IMR-90 (cell line): ENCODE measurements at regions not wholly inside any gene's neighbourhood (a gene's known extent, or its start where the extent isn't known, plus 50 kb on each side); places are given as distances from the start of the nearest gene placed in this dataset.

Experiments
- ATAC-seq: fragments of 200-7000 bp; cut with Tn5 transposase; 2 replicates; pipeline ENCODE4 v1.9.1; 2020; ENCODE audit warnings: low read depth, mild to moderate bottlenecking, moderate library complexity
- BruUV-seq: library from RNA; stranded (reverse); fragments of 400-500 nt; replicated peaks from 2 replicates; lab custom pipeline; 2021; lab: Mats Ljungman, UMichigan
- CTCF ChIA-PET: fragments of 300-600 bp; formaldehyde crosslinking; extraction: SDS; loops from one replicate; lab custom pipeline; 2021; ENCODE audit warnings: antibody characterized with exemption; lab: Yijun Ruan, JAX
- POLR2A ChIA-PET: fragments of 300-600 bp; sonication (Branson Sonifier 250); formaldehyde crosslinking; loops from one replicate; lab custom pipeline; 2022; ENCODE audit warnings: antibody characterized with exemption; ENCODE audit not compliant: unreplicated experiment; lab: Charles Lee
- DNase-seq: peaks from one replicate; pipeline ENCODE4 v3.0.0; 2013
- H2AFZ ChIP-seq: replicated peaks from 2 replicates; pipeline ENCODE3; 2013; ENCODE audit warnings: low read length, mild to moderate bottlenecking; ENCODE audit not compliant: poor library complexity
- H2AK5ac ChIP-seq: 2 replicates; pipeline ENCODE4 v1.6.1; 2013; ENCODE audit warnings: low read depth, low read length, inconsistent platforms
- H2AK9ac ChIP-seq: replicated peaks from 2 replicates; pipeline ENCODE3; 2013; ENCODE audit warnings: mild to moderate bottlenecking, low read depth, low read length, moderate library complexity; ENCODE audit not compliant: poor library complexity
- H2BK120ac ChIP-seq: 2 replicates; pipeline ENCODE4 v1.6.1; 2013; ENCODE audit warnings: low read depth, low read length, inconsistent platforms
- H2BK15ac ChIP-seq: 3 replicates; pipeline ENCODE4 v1.6.1; 2013; ENCODE audit warnings: low read depth, low read length, inconsistent platforms
- H2BK20ac ChIP-seq: 2 replicates; pipeline ENCODE4 v1.6.1; 2013; ENCODE audit warnings: low read depth, mild to moderate bottlenecking, inconsistent platforms, low read length, moderate library complexity
- H2BK5ac ChIP-seq: 2 replicates; pipeline ENCODE4 v1.6.1; 2013; ENCODE audit warnings: mild to moderate bottlenecking, low read depth, low read length, inconsistent platforms; ENCODE audit not compliant: poor library complexity, severe bottlenecking
- H3K14ac ChIP-seq: replicated peaks from 2 replicates; pipeline ENCODE4 v1.6.1; 2013; ENCODE audit warnings: low read depth, low read length, inconsistent platforms
- H3K18ac ChIP-seq: 2 replicates; pipeline ENCODE4 v1.6.1; 2013; ENCODE audit warnings: low read depth, low read length, control low read depth
- H3K23ac ChIP-seq: 2 replicates; pipeline ENCODE4 v1.6.1; 2013; ENCODE audit warnings: low read depth, low read length, inconsistent platforms
- H3K27ac ChIP-seq: 2 replicates; pipeline ENCODE4 v1.5.1; 2013; ENCODE audit warnings: mild to moderate bottlenecking, control low read depth, low read length; ENCODE audit not compliant: insufficient read depth
- H3K27me3 ChIP-seq: 2 replicates; pipeline ENCODE4 v1.6.1; 2013; ENCODE audit warnings: low read length; ENCODE audit not compliant: control insufficient read depth, insufficient read depth
- H3K36me3 ChIP-seq: 2 replicates; pipeline ENCODE4 v1.6.1; 2013; ENCODE audit warnings: low read length, mixed read lengths; ENCODE audit not compliant: control insufficient read depth, insufficient read depth
- H3K4ac ChIP-seq: 2 replicates; pipeline ENCODE4 v1.6.1; 2013; ENCODE audit warnings: low read depth, low read length, inconsistent platforms
- H3K4me1 ChIP-seq: 2 replicates; pipeline ENCODE4 v1.6.1; 2013; ENCODE audit warnings: low read length, mixed read lengths; ENCODE audit not compliant: control insufficient read depth, insufficient read depth
- H3K4me2 ChIP-seq: 2 replicates; pipeline ENCODE4 v1.6.1; 2013; ENCODE audit warnings: low read depth, mild to moderate bottlenecking, control low read depth, low read length, moderate library complexity
- H3K4me3 ChIP-seq: 2 replicates; pipeline ENCODE4 v1.5.1; 2013; ENCODE audit warnings: low read depth, mild to moderate bottlenecking, control low read depth, low read length, moderate library complexity; ENCODE audit not compliant: insufficient read depth
- H3K56ac ChIP-seq: 2 replicates; pipeline ENCODE4 v1.6.1; 2013; ENCODE audit warnings: low read length, inconsistent platforms; ENCODE audit not compliant: insufficient read depth; ENCODE audit errors: extremely low read depth
- H3K79me1 ChIP-seq, 2 experiments: 2 replicates each; pipeline ENCODE4 v1.6.1; 2013; ENCODE audit warnings: low read length in 2 of 2, inconsistent platforms in 1 of 2, low read depth in 1 of 2
- H3K9ac ChIP-seq: 2 replicates; pipeline ENCODE4 v1.6.1; 2013; ENCODE audit warnings: low read depth, low read length, control low read depth
- H3K9me1 ChIP-seq: 2 replicates; pipeline ENCODE4 v1.6.1; 2013; ENCODE audit warnings: low read length, inconsistent platforms; ENCODE audit not compliant: insufficient read depth
- H3K9me3 ChIP-seq: 2 replicates; pipeline ENCODE4 v1.6.1; 2013; ENCODE audit warnings: low read length; ENCODE audit not compliant: control insufficient read depth, insufficient read depth
- H4K20me1 ChIP-seq: 2 replicates; pipeline ENCODE4 v1.6.1; 2013; ENCODE audit warnings: low read length, inconsistent platforms; ENCODE audit not compliant: insufficient read depth
- H4K5ac ChIP-seq: 2 replicates; pipeline ENCODE4 v1.6.1; 2013; ENCODE audit warnings: mild to moderate bottlenecking, low read depth, low read length, control low read depth
- H4K8ac ChIP-seq, 2 experiments: 2 replicates each; pipeline ENCODE4 v1.6.1; 2013; ENCODE audit warnings: low read depth in 2 of 2, low read length in 2 of 2, control low read depth in 1 of 2, inconsistent platforms in 1 of 2
- H4K91ac ChIP-seq: 2 replicates; pipeline ENCODE4 v1.6.1; 2013; ENCODE audit warnings: low read depth, low read length, inconsistent platforms; ENCODE audit not compliant: insufficient read depth
- CEBPB ChIP-seq: IDR thresholded peaks from 2 replicates; pipeline ENCODE4 v1.6.1; 2012; ENCODE audit warnings: low read depth, low read length, improper control_type of control experiment
- MAZ ChIP-seq: IDR thresholded peaks from 2 replicates; pipeline ENCODE4 v1.6.1; 2012; ENCODE audit warnings: low read depth, mild to moderate bottlenecking, low read length, improper control_type of control experiment, moderate library complexity, borderline replicate concordance
- dilution Hi-C: fragments of 300-500 bp; cut with HindIII; formaldehyde crosslinking; loops from one replicate; pipeline ENCODE4 v1.14.3; 2018; ENCODE audit warnings: low sequenced_read_pairs; ENCODE audit not compliant: unreplicated experiment
- in situ Hi-C: fragments of 300-500 bp; cut with MboI; formaldehyde crosslinking; loops from 3 replicates; pipeline ENCODE4 v1.14.3; 2019; ENCODE audit warnings: low sequenced_read_pairs, inconsistent platforms, mixed read lengths
- intact Hi-C: fragments of 100-400 bp; cut with micrococcal nuclease; formaldehyde crosslinking; loops from 2 replicates; pipeline ENCODE4 v1.10.0; 2022

GRCh38 chr1:188224263-188224662, 1395.5 kb downstream of the PLA2G4A start:
- no peak overlapping the region for H3K14ac ChIP-seq
- H2BK5ac ChIP-seq, result no peak overlapping the region
- no peak overlapping the region for H3K4me3 ChIP-seq
- ATAC-seq (no peak), DNase-seq (no peak)
- no peaks in the 10 kb centered on the region for H3K9me3 ChIP-seq
- H3K27ac ChIP-seq, result no peak overlapping the region
- H4K20me1 ChIP-seq, result no peaks in the 10 kb centered on the region
- H4K5ac ChIP-seq, result no peak overlapping the region
- H3K18ac ChIP-seq, result no peak overlapping the region
- H2BK120ac ChIP-seq, result no peak overlapping the region
- no peaks in the 10 kb centered on the region for H3K4me1 ChIP-seq
- intact Hi-C loops (no loop called here), dilution Hi-C loops (no loop called here), in situ Hi-C loops (no loop called here)
- H4K91ac ChIP-seq, result no peak overlapping the region
- no peak overlapping the region for H3K4ac ChIP-seq
- no peak overlapping the region for H2AFZ ChIP-seq
- H3K56ac ChIP-seq, result no peak overlapping the region
- TF ChIP-seq CEBPB (0 out of 2 replicates have a peak, but pooled peaks have one; percentile 36), MAZ (no peak)
- H3K23ac ChIP-seq, result no peak overlapping the region
- no peaks in the 10 kb centered on the region for H3K27me3 ChIP-seq
- H2AK5ac ChIP-seq, result no peak overlapping the region
- no peak overlapping the region for H2AK9ac ChIP-seq
- H3K9me1 ChIP-seq, result no peaks in the 10 kb centered on the region
- H3K36me3 ChIP-seq, result no peaks in the 10 kb centered on the region
- H3K79me1 ChIP-seq, result no peaks in the 10 kb centered on the region
- no TSS peak for BruUV-seq
- ChIA-PET CTCF (interaction anchor here (0.7 kb wide), 1 partner anchor 878 kb away, joined by 5 read pairs; no protein-coding TSS in a partner anchor), POLR2A (no interaction called here)
- H3K9ac ChIP-seq, result no peak overlapping the region
- H4K8ac ChIP-seq, result no peak overlapping the region
- H2BK20ac ChIP-seq, result no peak overlapping the region
- no peak overlapping the region for H2BK15ac ChIP-seq
- H3K4me2 ChIP-seq, result no peak overlapping the region
